K562 (cell line): ENCODE measurements at regions not wholly inside any gene's neighbourhood (a gene's known extent, or its start where the extent isn't known, plus 50 kb on each side); places are given as distances from the start of the nearest gene placed in this dataset.

Experiments used
- ATF2 ChIP-seq: sonication (generic); formaldehyde crosslinking; IDR thresholded peaks from 2 replicates; pipeline ENCODE4 v1.8.1; 2022; ENCODE audit warnings: missing genetic modification reagents
- BHLHE40 ChIP-seq: IDR thresholded peaks from 2 replicates; pipeline ENCODE4 v1.6.1; 2011; ENCODE audit warnings: low read length, improper control_type of control experiment
- CHCHD3 ChIP-seq: fragments of 250-450 bp; sonication (Bioruptor Pico); IDR thresholded peaks from 2 replicates; pipeline ENCODE4 v2.1.2; 2022; ENCODE audit warnings: mild to moderate bottlenecking
- CUX1 ChIP-seq: fragments of 200-800 bp; sonication (Bioruptor generic); IDR thresholded peaks from 2 replicates; pipeline ENCODE4 v1.6.1; 2016; ENCODE audit warnings: missing genetic modification characterization, missing compliant biosample characterization
- DMBX1 ChIP-seq: fragments of 250-450 bp; sonication (Bioruptor Pico); IDR thresholded peaks from 2 replicates; pipeline ENCODE4 v1.8.0; 2022; ENCODE audit warnings: inconsistent platforms, mild to moderate bottlenecking, moderate library complexity, borderline replicate concordance
- E2F5 ChIP-seq: sonication (generic); formaldehyde crosslinking; IDR thresholded peaks from 2 replicates; pipeline ENCODE4 v1.8.0; 2022; ENCODE audit warnings: mild to moderate bottlenecking, missing genetic modification reagents
- FOXP1 ChIP-seq: sonication (generic); formaldehyde crosslinking; IDR thresholded peaks from 2 replicates; pipeline ENCODE4 v1.8.0; 2022; ENCODE audit warnings: mild to moderate bottlenecking, missing genetic modification reagents
- GABPB1 ChIP-seq: sonication (generic); formaldehyde crosslinking; IDR thresholded peaks from 2 replicates; pipeline ENCODE4 v1.8.0; 2022; ENCODE audit warnings: mild to moderate bottlenecking, missing genetic modification reagents
- HDGF ChIP-seq: fragments of 450-650 bp; IDR thresholded peaks from 2 replicates; pipeline ENCODE4 v1.6.1; 2016
- KDM1A ChIP-seq, 2 experiments: fragments of 450-650 bp; IDR thresholded peaks; 2 replicates each; pipeline ENCODE4 v1.6.1; 2016; ENCODE audit warnings: mild to moderate bottlenecking in 2 of 2
- MXI1 ChIP-seq: IDR thresholded peaks from 2 replicates; pipeline ENCODE4 v1.6.1; 2011; ENCODE audit warnings: low read depth, mild to moderate bottlenecking, improper control_type of control experiment, low read length
- PHB ChIP-seq: fragments of 250-450 bp; sonication (Bioruptor Pico); IDR thresholded peaks from 2 replicates; pipeline ENCODE4 v1.5.0; 2021
- PKNOX1 ChIP-seq: fragments of 450-650 bp; IDR thresholded peaks from 2 replicates; pipeline ENCODE4 v1.6.1; 2016
- POLR2B ChIP-seq: fragments of 450-650 bp; IDR thresholded peaks from 2 replicates; pipeline ENCODE4 v1.6.1; 2018; ENCODE audit warnings: low read depth; ENCODE audit not compliant: partially characterized antibody
- RBM14 ChIP-seq: fragments of 200-400 bp; formaldehyde crosslinking; IDR thresholded peaks from 2 replicates; pipeline ENCODE4 v1.6.1; 2018; ENCODE audit warnings: low read depth, mild to moderate bottlenecking, low read length, moderate library complexity, borderline replicate concordance; ENCODE audit not compliant: insufficient read depth
- RCOR1 ChIP-seq, 2 experiments: IDR thresholded peaks; 2 replicates each; pipeline ENCODE4 v1.6.1; 2012; ENCODE audit warnings: low read depth in 2 of 2, low read length in 2 of 2, borderline replicate concordance in 1 of 2, improper control_type of control experiment in 1 of 2
- RFX1 ChIP-seq: fragments of 450-650 bp; IDR thresholded peaks from 2 replicates; pipeline ENCODE4 v1.6.1; 2016; ENCODE audit warnings: mild to moderate bottlenecking, moderate library complexity
- SLC30A9 ChIP-seq: fragments of 250-450 bp; sonication (Bioruptor Pico); IDR thresholded peaks from 2 replicates; pipeline ENCODE4 v1.8.0; 2022; ENCODE audit warnings: mild to moderate bottlenecking, moderate library complexity
- SP2 ChIP-seq: IDR thresholded peaks from 2 replicates; pipeline ENCODE4 v1.6.1; 2011; ENCODE audit warnings: mild to moderate bottlenecking, low read depth, low read length, moderate library complexity; ENCODE audit not compliant: poor library complexity, severe bottlenecking; ENCODE audit errors: extremely low read depth
- TAL1 ChIP-seq: fragments of 450-650 bp; IDR thresholded peaks from 2 replicates; pipeline ENCODE4 v1.6.1; 2016; ENCODE audit warnings: mild to moderate bottlenecking
- XRCC3 ChIP-seq: fragments of 450-650 bp; IDR thresholded peaks from 2 replicates; pipeline ENCODE4 v1.6.1; 2017; ENCODE audit warnings: mild to moderate bottlenecking, moderate library complexity
- ZNF274 ChIP-seq: IDR thresholded peaks from 2 replicates; pipeline ENCODE4 v1.6.1; 2011; ENCODE audit warnings: low read depth, mild to moderate bottlenecking, low read length, moderate library complexity, borderline replicate concordance
- ZNF445 ChIP-seq: fragments of 250-450 bp; sonication (Bioruptor Pico); IDR thresholded peaks from 2 replicates; pipeline ENCODE4 v1.4.0; 2020; ENCODE audit warnings: low read depth, mild to moderate bottlenecking, moderate library complexity
- ZNF584 ChIP-seq: fragments of 200-800 bp; sonication (Bioruptor generic); IDR thresholded peaks from 2 replicates; pipeline ENCODE4 v1.6.1; 2016; ENCODE audit warnings: low read depth, mild to moderate bottlenecking, missing genetic modification characterization, missing compliant biosample characterization

GRCh38 chr3:153032891-153033290 is 129.1 kb upstream of the RAP2B start (continued):
- no peak for TF ChIP-seq E2F5
- no peak for TF ChIP-seq FOXP1 (CRISPR knock-in tag)
- TF ChIP-seq RFX1: no peak
- TF ChIP-seq RCOR1 (IDR thresholded peaks at IDR 0.05; ENCODE audit: borderline replicate concordance in 1 of 2, low read depth in 2 of 2, low read length in 2 of 2): peak in 1 of 2 experiments; percentile 69; a peak in 1 of 4 replicates
- peak in 1 of 2 experiments; percentile 54; a peak in 2 of 4 replicates for TF ChIP-seq KDM1A (IDR thresholded peaks at IDR 0.05)
- no peak for TF ChIP-seq PHB (CRISPR knock-in tag)
- TF ChIP-seq ZNF584 (CRISPR knock-in tag): no peak
- TF ChIP-seq ZNF445 (CRISPR knock-in tag): no peak
- peak; percentile 69 for TF ChIP-seq TAL1
- TF ChIP-seq XRCC3: no peak
- no peak for TF ChIP-seq CHCHD3 (CRISPR knock-in tag)
- TF ChIP-seq GABPB1: no peak
- no peak for TF ChIP-seq HDGF
- TF ChIP-seq DMBX1: no peak
- no peak for TF ChIP-seq ZNF274
- no peak for TF ChIP-seq PKNOX1
- TF ChIP-seq ATF2: no peak
- TF ChIP-seq BHLHE40: no peak
- no peak for TF ChIP-seq SLC30A9 (CRISPR knock-in tag)
- TF ChIP-seq SP2: no peak
- no peak for TF ChIP-seq MXI1
- no peak for TF ChIP-seq POLR2B
- no peak for TF ChIP-seq CUX1 (CRISPR knock-in tag)
- no peak for TF ChIP-seq RBM14
